OCI-LY1 (cell line): ENCODE measurements at regions not wholly inside any gene's neighbourhood (a gene's known extent, or its start where the extent isn't known, plus 50 kb on each side); places are given as distances from the start of the nearest gene placed in this dataset.

Source experiments
- EZH2 ChIP-seq: fragments of 200-600 bp; sonication (generic), shearing (Covaris generic); IDR thresholded peaks from 2 replicates; pipeline ENCODE4 v1.8.0; 2017; ENCODE audit warnings: borderline replicate concordance, mixed run types, mild to moderate bottlenecking, antibody characterized with exemption, low read length, moderate library complexity, mixed read lengths
- TF ChIP-seq, protein P1 (sequence below): fragments of 200-600 bp; sonication (generic), shearing (Covaris generic); IDR thresholded peaks from 2 replicates; pipeline ENCODE4 v1.5.1; 2017; ENCODE audit warnings: mild to moderate bottlenecking, antibody characterized with exemption, low read length, moderate library complexity, mixed read lengths

DNA sequence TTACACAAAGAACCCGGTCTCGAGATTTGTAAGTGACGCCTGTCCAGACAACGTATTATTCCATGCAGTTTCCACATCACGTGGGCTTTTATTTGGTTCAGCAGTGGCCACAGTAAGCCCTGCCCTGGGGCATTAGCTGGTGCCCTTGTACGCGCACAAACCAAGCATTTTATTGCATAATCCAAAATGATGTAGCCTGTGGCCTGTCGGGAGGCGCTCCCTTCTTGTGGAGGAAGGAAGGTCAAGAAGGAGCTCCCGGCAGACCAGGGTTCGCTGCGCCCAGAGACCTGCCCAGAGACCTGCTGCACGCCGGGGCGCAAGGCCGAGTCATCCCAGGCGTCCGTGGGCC, 179.6 kb upstream of the ALKAL2 start:
- TF ChIP-seq, protein P1, sequence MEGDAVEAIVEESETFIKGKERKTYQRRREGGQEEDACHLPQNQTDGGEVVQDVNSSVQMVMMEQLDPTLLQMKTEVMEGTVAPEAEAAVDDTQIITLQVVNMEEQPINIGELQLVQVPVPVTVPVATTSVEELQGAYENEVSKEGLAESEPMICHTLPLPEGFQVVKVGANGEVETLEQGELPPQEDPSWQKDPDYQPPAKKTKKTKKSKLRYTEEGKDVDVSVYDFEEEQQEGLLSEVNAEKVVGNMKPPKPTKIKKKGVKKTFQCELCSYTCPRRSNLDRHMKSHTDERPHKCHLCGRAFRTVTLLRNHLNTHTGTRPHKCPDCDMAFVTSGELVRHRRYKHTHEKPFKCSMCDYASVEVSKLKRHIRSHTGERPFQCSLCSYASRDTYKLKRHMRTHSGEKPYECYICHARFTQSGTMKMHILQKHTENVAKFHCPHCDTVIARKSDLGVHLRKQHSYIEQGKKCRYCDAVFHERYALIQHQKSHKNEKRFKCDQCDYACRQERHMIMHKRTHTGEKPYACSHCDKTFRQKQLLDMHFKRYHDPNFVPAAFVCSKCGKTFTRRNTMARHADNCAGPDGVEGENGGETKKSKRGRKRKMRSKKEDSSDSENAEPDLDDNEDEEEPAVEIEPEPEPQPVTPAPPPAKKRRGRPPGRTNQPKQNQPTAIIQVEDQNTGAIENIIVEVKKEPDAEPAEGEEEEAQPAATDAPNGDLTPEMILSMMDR: no peak
- TF ChIP-seq EZH2: no peak
